22Rv1 (cell line): ENCODE measurements at regions not wholly inside any gene's neighbourhood (a gene's known extent, or its start where the extent isn't known, plus 50 kb on each side); places are given as distances from the start of the nearest gene placed in this dataset.

ENCODE experiments used
- ZFX ChIP-seq: fragments of 450-650 bp; IDR thresholded peaks from 2 replicates; pipeline ENCODE4 v1.6.1; 2017; ENCODE audit warnings: antibody characterized with exemption, borderline replicate concordance
- TF ChIP-seq, protein P1 (sequence below): fragments of 450-650 bp; IDR thresholded peaks from 2 replicates; pipeline ENCODE4 v1.5.1; 2017; ENCODE audit warnings: mild to moderate bottlenecking

- TF ChIP-seq, protein P1, sequence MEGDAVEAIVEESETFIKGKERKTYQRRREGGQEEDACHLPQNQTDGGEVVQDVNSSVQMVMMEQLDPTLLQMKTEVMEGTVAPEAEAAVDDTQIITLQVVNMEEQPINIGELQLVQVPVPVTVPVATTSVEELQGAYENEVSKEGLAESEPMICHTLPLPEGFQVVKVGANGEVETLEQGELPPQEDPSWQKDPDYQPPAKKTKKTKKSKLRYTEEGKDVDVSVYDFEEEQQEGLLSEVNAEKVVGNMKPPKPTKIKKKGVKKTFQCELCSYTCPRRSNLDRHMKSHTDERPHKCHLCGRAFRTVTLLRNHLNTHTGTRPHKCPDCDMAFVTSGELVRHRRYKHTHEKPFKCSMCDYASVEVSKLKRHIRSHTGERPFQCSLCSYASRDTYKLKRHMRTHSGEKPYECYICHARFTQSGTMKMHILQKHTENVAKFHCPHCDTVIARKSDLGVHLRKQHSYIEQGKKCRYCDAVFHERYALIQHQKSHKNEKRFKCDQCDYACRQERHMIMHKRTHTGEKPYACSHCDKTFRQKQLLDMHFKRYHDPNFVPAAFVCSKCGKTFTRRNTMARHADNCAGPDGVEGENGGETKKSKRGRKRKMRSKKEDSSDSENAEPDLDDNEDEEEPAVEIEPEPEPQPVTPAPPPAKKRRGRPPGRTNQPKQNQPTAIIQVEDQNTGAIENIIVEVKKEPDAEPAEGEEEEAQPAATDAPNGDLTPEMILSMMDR = no peak
- TF ChIP-seq ZFX = no peak
Measured at GRCh38 chr5:103445426-103446035, 117.1 kb downstream of the NUDT12 start.
